H1 (cell line): ENCODE measurements at regions not wholly inside any gene's neighbourhood (a gene's known extent, or its start where the extent isn't known, plus 50 kb on each side); places are given as distances from the start of the nearest gene placed in this dataset.

Source experiments
- ATF2 ChIP-seq: IDR thresholded peaks from 2 replicates; pipeline ENCODE4 v1.6.1; 2012; ENCODE audit warnings: low read length, inconsistent platforms
- BRCA1 ChIP-seq: IDR thresholded peaks from 2 replicates; pipeline ENCODE4 v1.6.1; 2012; ENCODE audit warnings: low read depth, low read length, improper control_type of control experiment
- EZH2 ChIP-seq: fragments of 200-600 bp; sonication (generic); IDR thresholded peaks from 2 replicates; pipeline ENCODE4 v1.7.1; 2012; ENCODE audit warnings: low read depth, mild to moderate bottlenecking, moderate library complexity, low read length, inconsistent platforms; ENCODE audit not compliant: severe bottlenecking
- POLR2AphosphoS5 ChIP-seq: IDR thresholded peaks from 2 replicates; pipeline ENCODE4 v1.6.1; 2011; ENCODE audit warnings: low read depth, low read length
- RNF2 ChIP-seq: fragments of 200-900, 300-1000 bp; sonication (generic); IDR thresholded peaks from 2 replicates; pipeline ENCODE4 v1.7.1; 2016; ENCODE audit warnings: borderline replicate concordance, low read depth, mild to moderate bottlenecking, antibody characterized with exemption, low read length; ENCODE audit not compliant: poor library complexity, severe bottlenecking; ENCODE audit errors: missing control alignments

GRCh38 chr15:68877626-68878025 is 52.7 kb upstream of the SPESP1 start:
- TF ChIP-seq EZH2 (no peak), ATF2 (no peak), RNF2 (no peak), POLR2AphosphoS5 (no peak), BRCA1 (no peak)
